RWPE2 (cell line): ENCODE measurements at regions not wholly inside any gene's neighbourhood (a gene's known extent, or its start where the extent isn't known, plus 50 kb on each side); places are given as distances from the start of the nearest gene placed in this dataset.

Experiments
- ATAC-seq: fragments of 200-7000 bp; cut with Tn5 transposase; 3 replicates; pipeline ENCODE4 v1.9.1; 2021; ENCODE audit warnings: low read depth
- DNase-seq: peaks from one replicate; pipeline ENCODE4 v3.0.0-alpha.2; 2020; ENCODE audit warnings: low spot score
- H3K27ac ChIP-seq: fragments of 450-650 bp; 2 replicates; pipeline ENCODE4 v1.5.1; 2017; ENCODE audit warnings: mild to moderate bottlenecking; ENCODE audit not compliant: poor library complexity, severe bottlenecking
- H3K27me3 ChIP-seq: fragments of 250-450 bp; sonication (Bioruptor Pico); 2 replicates; pipeline ENCODE4 v1.5.1; 2021; ENCODE audit warnings: mild to moderate bottlenecking, moderate library complexity; ENCODE audit not compliant: insufficient read depth, poor library complexity, severe bottlenecking
- H3K36me3 ChIP-seq: fragments of 250-450 bp; sonication (Bioruptor Pico); 2 replicates; pipeline ENCODE4 v1.5.1; 2020; ENCODE audit warnings: low read depth, mild to moderate bottlenecking, moderate library complexity
- H3K4me1 ChIP-seq: fragments of 250-450 bp; sonication (Bioruptor Pico); 2 replicates; pipeline ENCODE4 v1.5.1; 2021; ENCODE audit warnings: mild to moderate bottlenecking, moderate library complexity; ENCODE audit not compliant: insufficient read depth, poor library complexity, severe bottlenecking
- H3K4me3 ChIP-seq: fragments of 250-450 bp; sonication (Bioruptor Pico); 2 replicates; pipeline ENCODE4 v1.5.1; 2021; ENCODE audit warnings: mild to moderate bottlenecking, moderate library complexity; ENCODE audit not compliant: severe bottlenecking
- H3K9me3 ChIP-seq: fragments of 250-450 bp; sonication (Bioruptor Pico); 2 replicates; pipeline ENCODE4 v1.5.1; 2021; ENCODE audit warnings: mild to moderate bottlenecking, moderate library complexity; ENCODE audit not compliant: severe bottlenecking
- CTCF ChIP-seq: fragments of 450-650 bp; IDR thresholded peaks from one replicate; pipeline ENCODE4 v1.5.1; 2017; ENCODE audit warnings: mild to moderate bottlenecking, moderate library complexity; ENCODE audit not compliant: poor library complexity, severe bottlenecking

- no peak overlapping the region for H3K4me3 ChIP-seq
- DNase-seq (no peak), ATAC-seq (no peak)
- H3K9me3 ChIP-seq, result no peaks in the 10 kb centered on the region
- no peaks in the 10 kb centered on the region for H3K27me3 ChIP-seq
- H3K27ac ChIP-seq, result no peak overlapping the region
- H3K36me3 ChIP-seq, result no peaks in the 10 kb centered on the region
- no peaks in the 10 kb centered on the region for H3K4me1 ChIP-seq
- no peak for TF ChIP-seq CTCF
These were observed 405.9 kb downstream of the PLK2 start for GRCh38 chr5:58054018-58054417.

- Histone ChIP-seq H3K27ac (no peak overlapping the region), H3K4me3 (no peak overlapping the region), H3K4me1 (no peaks in the 10 kb centered on the region), H3K36me3 (no peaks in the 10 kb centered on the region), H3K9me3 (no peaks in the 10 kb centered on the region), H3K27me3 (no peaks in the 10 kb centered on the region)
- ATAC-seq (no peak), DNase-seq (no peak)
- TF ChIP-seq CTCF, result no peak
These were observed 410.9 kb downstream of the PLK2 start for GRCh38 chr5:58048954-58049353.

GRCh38 chr5:58048185-58048925 lies 411.5 kb downstream of the PLK2 start:
- no peak for DNase-seq

GRCh38 chr5:58046371-58046770 lies 413.5 kb downstream of the PLK2 start:
- no peaks in the 10 kb centered on the region for H3K36me3 ChIP-seq
- H3K27me3 ChIP-seq, result no peaks in the 10 kb centered on the region
- no peak overlapping the region for H3K4me3 ChIP-seq
- H3K4me1 ChIP-seq, result no peaks in the 10 kb centered on the region
- H3K9me3 ChIP-seq, result no peaks in the 10 kb centered on the region
- no peak for DNase-seq
- no peak for ATAC-seq
- H3K27ac ChIP-seq, result no peak overlapping the region
- no peak for TF ChIP-seq CTCF

More at GRCh38 chr5:58048185-58048925, 411.5 kb downstream of the PLK2 start:
- H3K4me1 ChIP-seq, result no peaks in the 10 kb centered on the region
- no peaks in the 10 kb centered on the region for H3K36me3 ChIP-seq
- H3K9me3 ChIP-seq, result no peaks in the 10 kb centered on the region
- no peak overlapping the region for H3K27ac ChIP-seq
- no peaks in the 10 kb centered on the region for H3K27me3 ChIP-seq
- TF ChIP-seq CTCF, result no peak
- no peak overlapping the region for H3K4me3 ChIP-seq
- no peak for ATAC-seq

GRCh38 chr5:58044166-58044565 lies 415.7 kb downstream of the PLK2 start:
- H3K27me3 ChIP-seq, result no peaks in the 10 kb centered on the region
- H3K36me3 ChIP-seq, result no peaks in the 10 kb centered on the region
- H3K4me3 ChIP-seq, result no peak overlapping the region
- ATAC-seq (no peak), DNase-seq (no peak)
- no peaks in the 10 kb centered on the region for H3K9me3 ChIP-seq
- no peak overlapping the region for H3K27ac ChIP-seq
- TF ChIP-seq CTCF, result no peak
- H3K4me1 ChIP-seq, result peaks cover 8% of the 10 kb centered on the region
